ENCODE measurements at regions not wholly inside any gene's neighbourhood (a gene's known extent, or its start where the extent isn't known, plus 50 kb on each side); places are given as distances from the start of the nearest gene placed in this dataset.
A peak's percentile ranks its signal among the peaks of the same experiment; 100 is the strongest.

DNA sequence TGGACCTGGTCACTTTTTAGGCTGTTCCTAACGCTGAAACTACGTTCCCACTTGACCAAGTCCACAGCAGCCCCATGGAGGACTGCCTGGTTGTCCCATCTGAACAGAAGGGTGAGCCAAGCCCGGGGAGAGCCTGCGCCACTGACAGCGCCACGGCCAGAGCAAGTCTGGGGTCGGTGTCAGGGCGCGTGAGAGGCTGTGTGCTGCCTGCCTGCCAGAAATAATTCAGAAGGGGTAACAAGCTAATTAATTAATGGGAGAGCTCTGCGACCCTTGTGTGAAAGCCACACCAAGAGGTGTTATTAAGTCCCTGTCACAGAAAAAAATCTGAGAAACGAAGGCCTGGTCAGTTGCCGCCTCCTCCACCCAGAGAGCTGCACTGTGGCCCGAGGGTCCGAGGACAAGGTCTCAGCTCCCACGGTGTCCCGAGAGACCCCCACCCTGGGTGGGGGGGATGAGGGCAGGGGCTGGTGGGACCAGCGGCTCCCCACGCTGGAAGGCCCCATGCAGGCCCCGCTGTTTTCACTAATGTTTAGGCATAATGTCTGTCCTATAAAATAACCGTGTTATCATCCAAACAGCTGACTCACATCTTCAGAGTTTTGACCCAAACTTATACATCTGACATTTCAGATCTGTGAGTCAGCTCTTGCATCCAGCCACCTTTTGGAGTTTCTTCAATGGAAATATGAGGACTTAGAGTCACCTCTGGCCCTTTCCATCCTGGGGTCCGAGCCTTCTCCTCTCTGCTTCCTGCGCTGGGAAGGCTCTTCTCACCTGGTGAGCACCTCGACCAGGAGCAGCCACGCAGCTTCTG, 58.5 kb downstream of the DLL1 start:
- H3K36me3 Mint-ChIP-seq = no peaks in the 10 kb centered on the region
- peaks cover 35% of the 10 kb centered on the region for H3K4me1 Mint-ChIP-seq
- TF ChIP-seq, protein P1, sequence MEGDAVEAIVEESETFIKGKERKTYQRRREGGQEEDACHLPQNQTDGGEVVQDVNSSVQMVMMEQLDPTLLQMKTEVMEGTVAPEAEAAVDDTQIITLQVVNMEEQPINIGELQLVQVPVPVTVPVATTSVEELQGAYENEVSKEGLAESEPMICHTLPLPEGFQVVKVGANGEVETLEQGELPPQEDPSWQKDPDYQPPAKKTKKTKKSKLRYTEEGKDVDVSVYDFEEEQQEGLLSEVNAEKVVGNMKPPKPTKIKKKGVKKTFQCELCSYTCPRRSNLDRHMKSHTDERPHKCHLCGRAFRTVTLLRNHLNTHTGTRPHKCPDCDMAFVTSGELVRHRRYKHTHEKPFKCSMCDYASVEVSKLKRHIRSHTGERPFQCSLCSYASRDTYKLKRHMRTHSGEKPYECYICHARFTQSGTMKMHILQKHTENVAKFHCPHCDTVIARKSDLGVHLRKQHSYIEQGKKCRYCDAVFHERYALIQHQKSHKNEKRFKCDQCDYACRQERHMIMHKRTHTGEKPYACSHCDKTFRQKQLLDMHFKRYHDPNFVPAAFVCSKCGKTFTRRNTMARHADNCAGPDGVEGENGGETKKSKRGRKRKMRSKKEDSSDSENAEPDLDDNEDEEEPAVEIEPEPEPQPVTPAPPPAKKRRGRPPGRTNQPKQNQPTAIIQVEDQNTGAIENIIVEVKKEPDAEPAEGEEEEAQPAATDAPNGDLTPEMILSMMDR (IDR thresholded peaks at IDR 0.05; ENCODE audit: unreplicated experiment) = no peak
- no peaks in the 10 kb centered on the region for H3K9me3 Mint-ChIP-seq
- H3K27ac Mint-ChIP-seq = peak overlapping the region; percentile 75
- H3K27me3 Mint-ChIP-seq (ENCODE audit: low read depth) = no peaks in the 10 kb centered on the region
- DNase-seq (ENCODE audit: low spot score in 2 of 2, unreplicated experiment in 2 of 2) = no peak
- no peak overlapping the region for H3K4me3 Mint-ChIP-seq

DNA sequence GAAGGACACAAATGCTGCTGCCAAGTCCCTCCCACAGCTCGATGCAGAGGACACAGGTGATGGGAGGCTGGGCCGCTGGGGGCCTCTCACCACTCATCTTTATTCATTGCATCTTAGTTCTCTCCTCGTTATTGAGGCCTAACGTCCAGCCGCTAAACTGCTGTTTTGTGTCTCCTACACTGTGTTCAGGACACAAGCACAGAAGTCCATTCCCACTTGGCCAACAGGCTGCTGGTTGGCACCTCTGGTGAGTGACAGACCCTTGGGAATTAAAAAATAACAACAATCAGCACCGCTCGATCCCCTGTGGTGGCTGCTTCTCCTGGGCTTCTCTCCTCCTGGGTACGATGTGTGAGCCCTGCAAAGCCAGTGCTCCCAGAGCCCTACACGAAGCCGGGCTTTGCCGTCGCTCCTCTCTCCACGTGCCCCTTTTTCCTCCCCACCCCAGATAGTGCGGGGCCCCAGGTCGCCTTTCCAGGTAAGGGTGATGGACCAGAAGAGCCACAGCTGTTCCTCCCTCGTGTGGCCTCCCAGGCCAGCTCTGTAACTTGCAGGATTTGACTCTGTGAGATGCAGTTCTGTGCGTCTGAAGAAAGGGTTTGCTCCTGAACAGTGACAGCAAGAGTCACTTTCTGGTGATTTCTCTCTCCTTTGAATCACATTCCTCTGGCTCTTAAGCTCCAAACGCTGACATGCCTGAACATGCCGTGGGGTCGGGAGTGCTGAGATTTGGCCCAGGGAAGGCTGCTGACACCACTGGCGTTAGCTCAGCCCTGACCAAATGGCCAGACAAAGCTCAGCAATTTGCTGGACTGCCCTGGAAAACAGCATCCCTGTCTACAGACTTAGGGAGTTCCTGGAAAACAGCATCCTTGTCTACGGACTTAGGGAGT, 59.3 kb downstream of the DLL1 start:
- TF ChIP-seq, protein P1 (IDR thresholded peaks at IDR 0.05; ENCODE audit: unreplicated experiment) = no peak
- peaks cover 35% of the 10 kb centered on the region for H3K4me1 Mint-ChIP-seq
- no peaks in the 10 kb centered on the region for H3K36me3 Mint-ChIP-seq
- H3K27ac Mint-ChIP-seq = peak overlapping the region; percentile 75
- no peak for DNase-seq (ENCODE audit: low spot score in 2 of 2, unreplicated experiment in 2 of 2)
- no peaks in the 10 kb centered on the region for H3K9me3 Mint-ChIP-seq
- no peak overlapping the region for H3K4me3 Mint-ChIP-seq
- no peaks in the 10 kb centered on the region for H3K27me3 Mint-ChIP-seq (ENCODE audit: low read depth)

DNA sequence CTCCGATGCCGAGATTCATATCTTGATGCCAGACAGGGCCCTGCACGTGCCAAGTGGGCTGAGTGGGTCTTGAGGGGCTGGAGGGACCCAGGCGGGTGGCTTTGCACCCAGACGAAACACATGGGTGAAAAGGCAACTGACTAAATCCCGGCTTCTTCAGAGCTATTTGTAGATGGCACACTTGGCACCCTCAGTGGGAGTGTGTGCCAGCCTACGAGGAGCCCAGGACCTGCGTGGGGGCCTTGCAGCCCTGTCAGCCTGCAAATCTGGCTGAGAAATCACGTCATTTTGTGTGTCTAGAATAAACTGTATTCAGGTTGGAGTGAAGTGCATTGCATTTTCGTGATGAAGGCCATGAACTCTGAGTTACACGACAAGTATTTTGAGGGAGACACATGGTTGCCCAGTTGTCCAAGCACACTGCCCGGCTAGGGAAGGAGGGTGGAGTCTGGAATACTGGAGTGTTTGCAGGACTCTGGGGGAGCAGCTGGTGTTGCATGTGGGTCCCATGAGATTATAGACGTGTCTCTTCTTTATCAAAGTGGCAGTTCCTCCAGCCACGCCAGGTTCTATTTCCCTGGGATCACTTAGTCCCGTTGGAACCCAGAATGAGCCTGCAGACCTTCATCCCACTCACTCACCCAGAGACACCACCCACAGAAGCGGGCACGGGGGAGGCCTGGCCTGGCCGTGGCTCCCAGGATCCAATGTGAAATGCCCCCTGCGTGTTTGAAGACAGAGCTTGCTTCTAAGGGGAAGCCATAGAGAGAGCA, 60.2 kb downstream of the DLL1 start:
- no peak for DNase-seq (ENCODE audit: low spot score in 2 of 2, unreplicated experiment in 2 of 2)
- Mint-ChIP-seq H3K4me1 (peaks cover 35% of the 10 kb centered on the region), H3K9me3 (no peaks in the 10 kb centered on the region), H3K27me3 (ENCODE audit: low read depth) (no peaks in the 10 kb centered on the region), H3K27ac (peak overlapping the region; percentile 16), H3K36me3 (no peaks in the 10 kb centered on the region), H3K4me3 (no peak overlapping the region)
- TF ChIP-seq, protein P1 (IDR thresholded peaks at IDR 0.05; ENCODE audit: unreplicated experiment) = no peak

DNA sequence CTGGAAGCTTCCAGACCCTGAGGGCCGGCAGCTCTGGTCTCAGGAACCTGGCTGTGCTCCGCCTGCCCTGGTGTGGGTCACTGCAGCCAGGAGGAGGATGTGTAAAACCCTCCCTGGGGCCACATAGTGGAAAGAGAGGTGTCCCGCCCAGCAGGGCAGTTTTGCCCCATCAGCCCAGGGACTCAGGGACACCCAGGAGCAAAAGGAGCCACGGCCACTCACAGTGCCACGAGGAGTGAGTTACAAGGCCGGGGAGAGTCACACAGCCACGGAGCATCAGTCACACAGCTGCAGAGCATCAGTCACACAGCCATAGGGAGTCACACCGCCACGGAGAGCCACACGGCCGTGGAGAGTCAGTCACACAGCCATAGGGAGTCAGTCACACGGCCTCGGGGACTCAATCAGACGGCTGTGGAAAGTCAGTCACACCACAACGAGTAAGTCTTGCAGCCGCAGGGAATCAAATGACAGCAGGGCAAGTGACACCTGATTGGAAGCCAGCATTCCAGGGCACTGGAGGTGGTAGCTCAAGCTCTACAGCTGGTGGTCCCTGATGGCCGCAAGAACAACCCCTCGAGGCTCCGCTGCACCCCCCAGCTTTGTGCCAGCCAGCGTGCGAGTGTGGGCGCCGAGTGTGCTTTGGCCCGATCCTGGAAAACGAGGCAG, 60.9 kb downstream of the DLL1 start:
- Mint-ChIP-seq H3K27ac (no peak overlapping the region), H3K4me3 (no peak overlapping the region), H3K36me3 (no peaks in the 10 kb centered on the region), H3K4me1 (peaks cover 35% of the 10 kb centered on the region), H3K27me3 (ENCODE audit: low read depth) (no peaks in the 10 kb centered on the region), H3K9me3 (no peaks in the 10 kb centered on the region)
- TF ChIP-seq, protein P1 (IDR thresholded peaks at IDR 0.05; ENCODE audit: unreplicated experiment) = no peak
- no peak for DNase-seq (ENCODE audit: low spot score in 2 of 2, unreplicated experiment in 2 of 2)

GRCh38 chr6:170229396-170229795, 61.5 kb downstream of the DLL1 start:
- no peaks in the 10 kb centered on the region for H3K27me3 Mint-ChIP-seq (ENCODE audit: low read depth)
- TF ChIP-seq, protein P1 (IDR thresholded peaks at IDR 0.05; ENCODE audit: unreplicated experiment) = no peak
- DNase-seq (ENCODE audit: low spot score in 2 of 2, unreplicated experiment in 2 of 2) = no peak
- no peaks in the 10 kb centered on the region for H3K9me3 Mint-ChIP-seq
- H3K4me1 Mint-ChIP-seq = peaks cover 37% of the 10 kb centered on the region
- H3K4me3 Mint-ChIP-seq = no peak overlapping the region
- H3K27ac Mint-ChIP-seq = no peak overlapping the region
- H3K36me3 Mint-ChIP-seq = no peaks in the 10 kb centered on the region
